NOMO-1 (cell line): ENCODE measurements at regions not wholly inside any gene's neighbourhood (a gene's known extent, or its start where the extent isn't known, plus 50 kb on each side); places are given as distances from the start of the nearest gene placed in this dataset.
"Not testable (repeated sequence)": the region's sequence is repeated elsewhere in the genome, so short reads cannot be mapped to it uniquely, and the experiment has no call there.

Source experiments
- DNase-seq, 2 experiments: peaks; one replicate each; lab custom pipeline; 2025; ENCODE audit not compliant: unreplicated experiment in 2 of 2; lab: John Stamatoyannopoulos, UW

DNA sequence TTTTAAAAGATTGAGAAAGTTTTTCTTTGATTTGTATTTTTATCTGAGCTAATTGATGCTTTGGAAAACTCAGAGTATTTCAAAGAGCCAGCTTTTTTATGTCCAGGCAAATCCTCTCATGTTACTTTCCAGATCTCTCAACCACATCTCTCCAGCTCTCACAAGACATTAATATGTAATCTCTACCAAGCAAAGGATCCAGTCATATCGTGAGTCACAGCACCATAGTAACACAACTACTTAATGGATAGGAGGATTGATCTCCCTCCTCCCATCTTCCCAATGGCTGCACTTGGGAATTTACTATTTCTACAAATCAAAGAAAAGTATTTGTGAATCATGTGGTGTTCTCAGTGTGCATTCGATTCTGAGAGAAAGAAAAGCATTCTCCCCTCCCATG, 63.3 kb downstream of the POU4F1 start:
- DNase-seq, result no peak

DNA sequence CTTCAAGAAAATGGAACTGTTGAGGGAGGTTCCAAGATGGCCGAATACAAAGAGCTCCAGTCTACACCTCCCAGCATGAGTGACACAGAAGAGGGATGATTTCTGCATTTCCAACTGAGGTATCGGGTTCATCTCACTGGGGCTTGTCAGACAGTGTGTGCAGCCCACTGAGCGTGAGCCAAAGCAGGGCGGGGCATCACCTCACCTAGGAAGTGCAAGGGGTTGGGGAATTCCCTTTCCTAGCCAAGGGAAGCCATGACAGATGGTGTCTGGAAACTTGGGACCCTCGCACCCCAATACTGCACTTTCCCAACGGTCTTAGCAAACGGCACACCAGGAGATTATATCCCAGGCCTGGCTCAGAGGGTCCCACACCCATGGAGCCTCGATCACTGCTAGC, 77.3 kb downstream of the POU4F1 start:
- DNase-seq, result not testable (repeated sequence)

DNA sequence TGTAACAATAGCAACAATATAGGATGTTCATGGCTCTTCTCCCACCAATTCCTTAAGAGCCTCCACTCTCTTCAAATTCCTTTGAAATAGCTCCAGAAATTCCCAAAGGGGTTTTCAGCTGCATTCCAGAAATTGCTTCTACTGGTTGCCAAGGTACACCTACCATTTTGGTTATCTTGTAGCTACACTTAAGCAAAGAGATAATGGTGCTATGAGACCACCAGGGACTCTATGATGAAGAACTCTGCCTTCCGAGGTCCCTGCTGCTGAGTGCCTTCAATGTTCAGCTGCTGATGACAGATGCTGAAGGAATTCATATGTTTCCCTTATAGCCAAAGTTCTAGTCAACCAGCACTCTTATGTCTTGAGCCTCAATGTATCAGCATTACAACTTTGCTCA, 78.4 kb downstream of the POU4F1 start:
- no peak for DNase-seq

DNA sequence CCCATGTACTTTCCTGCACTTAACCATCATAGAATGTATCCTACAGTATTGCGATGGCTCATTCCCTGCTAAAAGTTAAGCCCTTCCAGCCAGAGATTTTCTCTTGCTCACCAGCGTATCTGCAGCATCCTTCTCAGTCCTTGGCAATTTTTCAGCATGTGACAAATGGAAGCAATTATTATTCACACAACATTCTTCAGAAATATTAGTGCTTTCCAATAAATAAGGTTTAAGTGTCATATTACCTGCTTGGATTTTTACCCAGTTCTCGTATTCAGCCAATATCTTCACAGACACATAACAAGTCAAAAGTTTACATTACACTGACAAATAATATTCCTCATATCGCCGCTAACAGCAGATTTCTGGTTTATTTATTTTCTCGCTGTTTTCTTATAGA, 82.3 kb downstream of the POU4F1 start:
- DNase-seq, result no peak

DNA sequence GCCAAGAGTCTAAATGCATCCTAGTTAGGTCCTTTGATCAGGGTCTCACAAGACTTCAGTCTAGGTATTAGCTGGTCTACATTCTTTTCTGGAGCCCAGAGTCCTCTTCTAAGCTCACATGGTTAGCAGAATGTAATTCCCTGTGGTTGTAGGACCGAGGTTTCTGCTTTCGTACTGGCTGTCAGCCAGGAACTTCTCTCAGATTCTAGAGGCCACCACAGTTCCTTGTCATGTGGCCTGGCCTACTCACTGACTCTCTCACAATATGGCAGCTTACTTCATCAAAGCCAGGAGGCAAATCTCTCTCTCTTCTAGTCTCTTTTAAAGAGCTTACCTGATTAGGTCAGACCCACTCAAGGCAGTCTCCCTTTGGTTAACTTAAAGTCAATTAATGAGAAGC, 82.9 kb downstream of the POU4F1 start:
- no peak for DNase-seq

DNA sequence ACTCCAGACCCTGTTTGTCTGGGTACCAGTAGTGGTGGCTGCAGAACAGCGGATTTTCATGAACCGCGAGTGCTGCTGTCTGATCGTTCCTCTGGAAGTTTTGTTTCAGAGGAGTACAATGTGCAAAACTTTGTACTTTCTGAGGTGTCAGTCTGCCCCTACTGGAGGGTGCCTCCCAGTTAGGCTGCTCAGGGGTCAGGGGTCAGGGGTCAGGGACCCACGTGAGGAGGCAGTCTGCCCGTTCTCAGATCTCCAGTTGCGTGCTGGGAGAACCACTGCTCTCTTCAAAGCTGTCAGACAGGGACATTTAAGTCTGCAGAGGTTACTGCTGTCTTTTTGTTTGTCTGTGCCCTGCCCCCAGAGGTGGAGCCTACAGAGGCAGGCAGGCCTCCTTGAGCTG, 84.9 kb downstream of the POU4F1 start:
- not testable (repeated sequence) for DNase-seq

DNA sequence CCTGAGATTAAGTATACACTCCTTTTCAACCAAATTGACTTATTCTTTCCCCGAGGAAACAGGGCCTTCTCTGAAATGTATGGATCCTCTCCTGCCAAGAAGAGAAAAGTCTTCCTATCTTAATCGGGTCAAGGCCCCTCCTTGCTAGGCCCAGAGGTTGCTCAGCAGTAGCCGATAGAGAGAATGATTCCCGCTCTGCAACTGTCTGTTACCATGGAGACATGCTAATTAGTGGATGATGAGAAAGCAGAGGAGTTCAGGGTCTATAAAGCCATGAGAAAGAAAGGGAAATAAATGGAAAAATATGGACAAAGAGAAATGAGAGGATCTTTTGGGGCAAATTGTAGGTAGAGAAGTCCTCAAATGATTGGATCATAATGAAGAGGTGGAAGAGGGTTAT, 103.5 kb downstream of the POU4F1 start:
- DNase-seq, result no peak

DNA sequence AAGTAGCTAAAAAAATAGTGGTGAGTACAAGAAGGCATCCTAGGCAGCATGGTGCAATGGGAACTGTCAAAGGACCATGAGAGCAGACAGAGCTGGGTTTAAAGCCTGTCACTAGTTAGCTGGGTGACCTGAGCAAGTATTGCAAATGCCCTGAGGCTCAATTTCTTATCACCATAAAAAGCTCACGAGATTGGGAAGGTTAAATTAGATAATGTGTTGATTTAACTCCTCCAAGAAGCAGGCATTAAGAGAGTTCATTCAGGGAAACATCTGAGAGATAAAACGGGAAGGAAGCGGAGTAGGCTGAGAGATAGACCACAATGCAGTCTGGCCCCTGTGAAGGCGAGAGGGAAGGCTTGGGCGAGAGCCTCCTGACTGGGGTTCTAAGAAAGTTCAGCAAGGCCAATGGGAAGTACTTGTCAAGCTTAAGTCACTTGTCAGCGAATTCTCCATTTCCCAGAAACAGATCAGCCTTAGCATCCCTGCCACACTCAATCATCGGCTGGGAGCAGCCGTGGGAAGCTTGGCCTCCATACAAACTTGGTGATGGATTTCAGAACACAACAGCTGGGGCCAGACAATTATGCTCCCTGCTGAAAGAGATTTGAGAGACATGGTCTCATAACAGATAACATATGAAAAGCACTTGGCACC, 105.5 kb downstream of the POU4F1 start:
- DNase-seq, result no peak

DNA sequence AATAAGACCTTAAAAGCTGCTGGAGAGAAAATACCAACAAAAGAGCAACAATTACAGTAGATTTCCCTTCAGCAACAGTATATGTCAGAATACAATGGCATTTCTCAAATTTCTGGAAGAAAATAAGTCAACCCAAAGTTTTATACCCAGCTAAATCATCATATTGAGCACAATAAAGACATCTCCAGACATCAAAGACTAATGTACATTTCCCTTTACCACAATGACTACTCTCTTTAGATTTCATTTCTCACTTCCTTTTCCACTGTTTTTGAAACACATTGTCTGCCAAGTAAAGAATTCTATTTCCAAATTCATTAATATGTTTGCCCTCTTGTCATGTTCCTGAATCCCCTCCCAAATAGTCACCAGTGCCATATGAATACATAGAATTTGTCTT, 111.4 kb downstream of the POU4F1 start:
- no peak for DNase-seq

DNA sequence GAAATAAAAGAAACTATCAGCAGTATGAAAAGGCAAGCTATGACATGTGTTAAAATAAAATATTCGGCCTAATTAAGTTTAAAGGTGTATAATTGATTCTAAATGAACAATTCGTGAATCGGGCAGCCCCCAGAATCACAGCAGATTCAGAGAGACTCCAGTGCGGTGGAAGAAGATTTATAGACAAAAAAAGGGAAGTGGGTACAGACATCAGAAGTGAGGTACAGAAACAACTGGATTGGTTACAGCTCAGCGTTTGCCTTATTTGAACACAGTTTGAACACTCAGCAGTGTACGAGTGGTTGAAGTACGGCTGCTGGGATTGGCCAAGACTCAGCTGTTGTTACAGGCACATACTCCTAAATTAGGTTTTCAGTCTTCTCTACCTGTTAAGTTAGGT, 113.1 kb downstream of the POU4F1 start:
- peak in 1 of 2 experiments; percentile 6 for DNase-seq

DNA sequence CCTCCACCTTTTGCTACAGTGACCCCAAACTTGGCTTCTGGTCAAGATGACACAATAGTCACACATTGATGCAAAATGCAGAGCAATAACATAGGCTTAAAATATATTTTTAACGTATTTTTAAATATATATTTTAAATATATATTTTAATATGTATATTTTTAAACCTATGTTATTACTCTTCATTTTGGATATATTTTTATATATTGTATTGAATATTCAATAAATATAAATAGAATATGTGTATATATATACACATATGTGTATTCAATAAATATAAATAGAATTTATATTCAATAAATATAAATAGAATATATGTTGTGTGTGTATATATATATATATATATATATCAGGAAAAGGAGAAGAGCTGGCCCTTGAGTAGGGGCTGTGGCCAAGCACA, 115.6 kb downstream of the POU4F1 start:
- no peak for DNase-seq

DNA sequence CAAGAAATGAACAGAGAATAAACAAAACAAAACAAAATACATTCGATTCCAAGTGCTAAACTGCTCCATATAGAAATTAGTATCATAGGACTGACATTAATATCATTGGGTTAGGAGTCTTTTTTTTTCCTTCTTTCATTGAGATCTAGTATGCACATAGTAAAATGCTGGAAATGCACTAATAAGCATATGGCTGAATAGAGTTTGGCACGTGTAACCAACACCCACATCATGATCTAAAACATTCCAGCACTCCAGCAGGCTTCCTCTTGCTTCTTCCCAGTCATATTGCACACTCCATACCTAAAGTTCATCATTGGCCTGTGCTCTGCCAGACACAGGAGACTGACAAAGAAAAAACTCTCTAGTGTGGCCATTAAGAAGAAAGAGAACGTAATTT, 117.5 kb downstream of the POU4F1 start:
- DNase-seq, result no peak

DNA sequence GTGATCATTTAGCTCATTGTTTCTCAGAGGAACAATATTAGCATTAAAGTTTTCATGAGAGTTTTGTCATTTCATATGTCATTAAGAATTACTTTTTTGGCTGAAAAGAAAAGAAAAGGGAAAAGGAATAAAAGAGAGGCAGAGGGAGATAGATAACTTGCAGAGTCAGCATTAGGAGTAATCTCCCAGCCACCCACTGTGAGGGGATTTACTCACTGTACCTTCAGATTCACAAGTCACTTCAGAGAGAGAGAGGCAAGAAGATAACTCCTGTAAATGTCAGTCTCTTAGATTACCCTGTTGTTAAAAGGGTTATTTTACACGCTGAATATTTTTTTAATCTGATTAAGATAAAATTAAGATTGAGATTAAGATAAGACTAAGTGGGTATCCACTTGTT, 125.2 kb downstream of the POU4F1 start:
- DNase-seq, result no peak

DNA sequence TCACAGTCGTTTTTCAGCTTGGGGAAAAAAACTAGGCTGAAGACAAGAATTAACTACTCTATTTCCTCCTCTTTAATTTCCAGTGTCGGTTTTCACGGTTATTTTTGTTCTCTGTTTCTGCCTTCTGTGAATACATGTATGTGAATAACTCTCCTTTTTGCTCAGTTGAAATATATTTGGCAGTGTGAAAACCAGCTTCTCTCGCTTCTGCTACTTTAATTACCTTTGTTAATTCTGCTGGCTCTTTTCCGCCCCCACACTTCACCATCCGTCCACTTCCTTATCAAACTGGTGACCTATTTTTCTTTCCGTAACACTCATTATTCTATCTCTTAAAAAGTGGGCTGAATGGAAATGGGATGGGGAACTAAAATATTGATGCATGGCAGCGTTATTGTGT, 126.4 kb downstream of the POU4F1 start:
- no peak for DNase-seq

DNA sequence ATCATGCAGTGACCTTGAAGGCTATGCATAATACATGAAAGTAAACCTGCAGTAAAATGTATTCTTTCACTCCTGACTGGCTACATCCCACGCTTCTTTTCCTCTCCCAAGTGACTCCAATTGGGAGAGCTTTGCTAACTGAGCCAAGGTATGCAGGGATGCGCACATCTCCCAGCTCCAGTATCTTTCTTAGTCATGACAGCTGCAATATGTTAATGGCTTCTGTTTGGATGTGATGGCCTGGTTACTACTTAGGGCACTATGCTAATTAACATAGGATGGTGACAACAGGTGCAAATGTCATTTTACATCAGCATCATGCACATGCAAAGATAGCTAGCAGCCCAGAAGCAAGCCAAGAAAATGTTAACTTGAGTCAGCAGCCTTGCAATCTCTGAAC, 134.7 kb downstream of the POU4F1 start:
- no peak for DNase-seq

DNA sequence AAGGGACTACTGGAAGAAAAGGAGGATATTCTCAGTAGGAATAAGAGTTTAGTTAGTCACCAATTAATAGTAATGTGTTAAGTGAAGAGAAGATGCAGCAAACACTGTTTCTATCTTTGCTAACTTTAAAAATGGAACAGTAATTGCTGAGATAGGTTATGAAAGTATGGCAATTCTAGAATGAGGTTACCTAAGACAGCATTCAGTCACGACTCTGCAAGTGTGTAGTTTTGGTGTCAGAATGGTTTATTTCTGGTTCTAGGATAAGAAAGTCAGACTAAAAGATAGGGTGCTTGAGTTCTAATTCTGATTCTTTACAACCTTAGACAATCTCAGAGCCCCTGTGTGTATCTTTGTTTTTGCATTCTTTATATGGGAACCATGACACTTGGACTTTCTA, 138.1 kb downstream of the POU4F1 start:
- no peak for DNase-seq

DNA sequence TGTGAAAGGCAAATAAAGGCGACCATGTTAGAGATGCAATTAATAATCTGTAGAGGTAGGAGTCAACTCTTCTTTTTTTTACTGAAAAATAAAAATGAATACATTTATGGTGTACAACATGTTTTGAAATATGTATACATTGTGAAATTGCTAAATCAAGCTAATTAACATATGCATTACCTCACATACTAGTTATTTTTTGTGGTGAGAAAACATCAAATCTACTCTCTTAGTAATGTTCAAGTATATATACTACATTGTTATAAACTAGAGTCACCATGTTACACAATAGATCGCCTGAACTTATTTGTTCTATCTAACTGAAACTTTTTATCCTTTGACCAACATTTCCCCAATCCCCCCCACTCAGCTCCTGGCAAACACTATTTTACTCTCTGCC, 143.2 kb downstream of the POU4F1 start:
- DNase-seq, result no peak

DNA sequence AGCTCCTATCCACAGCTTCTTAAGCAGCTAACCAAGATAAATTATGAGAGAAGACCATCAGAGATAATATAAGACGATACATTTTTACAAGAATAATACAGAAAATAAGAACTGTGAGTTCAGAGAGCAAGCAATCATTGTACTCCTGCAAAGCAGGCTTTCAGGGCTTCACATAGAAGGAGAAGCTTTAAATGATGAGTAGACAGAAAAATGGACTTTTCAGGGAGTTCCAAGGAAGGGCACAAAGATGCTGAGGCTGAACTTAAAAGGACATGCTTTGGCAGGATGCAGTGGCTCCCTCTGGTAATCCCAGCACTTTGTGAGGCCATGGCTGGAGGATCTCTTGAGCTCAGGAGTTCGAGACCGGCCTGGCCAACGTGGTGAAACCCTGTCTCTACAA, 159.5 kb downstream of the POU4F1 start:
- DNase-seq, result no peak

DNA sequence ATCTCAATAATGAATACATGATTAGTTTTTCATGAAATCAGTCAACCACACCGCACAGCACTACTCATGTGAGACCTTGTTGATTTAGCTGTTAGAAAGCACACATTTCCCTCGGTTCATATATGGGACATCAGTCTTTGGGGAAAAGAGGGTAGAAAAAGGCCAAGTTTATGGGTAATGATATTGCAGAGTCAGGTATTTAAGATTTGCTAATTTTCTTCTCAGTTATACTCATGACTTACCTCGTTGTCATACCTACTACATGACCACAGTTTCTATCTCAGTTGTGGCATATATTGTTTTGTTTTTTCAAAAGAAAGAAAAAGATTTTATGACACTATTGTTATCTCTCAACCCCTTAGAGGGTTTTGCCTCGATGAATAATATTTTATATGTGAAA, 165.6 kb downstream of the POU4F1 start:
- no peak for DNase-seq

DNA sequence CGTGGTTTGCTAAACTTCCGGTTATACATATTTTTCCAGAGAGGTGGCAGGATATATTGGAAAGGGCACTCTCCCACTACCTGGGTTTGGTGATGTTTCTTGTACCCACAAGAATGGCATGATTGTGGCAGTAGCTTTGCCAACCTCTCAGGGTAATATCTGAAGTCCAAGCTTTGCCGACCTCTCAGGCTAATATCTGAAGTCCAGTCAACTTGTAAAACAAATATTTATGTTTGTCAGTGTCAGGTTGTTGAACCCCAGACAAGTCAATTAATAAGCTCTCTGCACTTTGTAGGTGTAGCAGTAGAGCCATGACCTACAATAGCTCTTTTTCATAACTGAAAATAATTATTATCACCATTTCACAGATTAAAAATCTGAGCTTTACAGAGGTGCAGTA, 167.0 kb downstream of the POU4F1 start:
- DNase-seq, result no peak

DNA sequence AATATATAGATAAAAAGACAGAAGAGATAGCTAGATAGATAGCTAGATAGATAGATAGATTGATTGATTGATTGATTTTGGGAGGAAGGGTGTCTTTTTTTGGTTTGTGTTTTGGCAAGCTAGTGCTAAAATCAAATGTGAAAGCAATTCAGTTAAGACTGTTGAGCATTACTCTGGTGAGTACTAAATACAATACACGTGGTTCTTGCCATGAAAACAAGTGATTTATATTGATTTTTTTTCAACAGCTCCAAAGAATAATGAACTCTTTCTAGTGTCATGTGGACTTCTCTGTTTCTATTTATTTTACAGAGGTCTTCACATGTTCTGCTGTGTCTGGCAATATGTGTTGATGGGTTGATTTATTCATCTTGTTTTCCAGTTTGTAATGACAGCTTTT, 172.0 kb downstream of the POU4F1 start:
- DNase-seq, result no peak

DNA sequence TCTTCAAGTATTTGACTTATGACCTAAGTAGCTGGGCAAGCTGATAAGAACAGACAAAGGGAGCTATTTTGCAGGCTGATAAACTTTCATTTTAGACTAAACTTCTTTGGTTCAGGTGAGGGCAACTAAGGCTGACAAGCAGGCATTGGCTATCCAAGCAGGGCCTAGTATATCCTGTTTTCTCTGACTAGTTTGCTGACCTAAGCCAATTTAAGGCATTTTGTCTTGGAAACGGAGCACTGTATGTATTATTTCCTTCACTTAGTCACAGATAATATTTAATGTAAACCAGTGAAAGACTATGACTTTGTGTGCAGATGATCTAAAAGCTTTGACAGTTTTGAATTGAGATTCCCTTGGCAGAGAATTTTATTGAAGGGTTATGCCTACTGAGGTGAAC, 172.5 kb downstream of the POU4F1 start:
- no peak for DNase-seq

DNA sequence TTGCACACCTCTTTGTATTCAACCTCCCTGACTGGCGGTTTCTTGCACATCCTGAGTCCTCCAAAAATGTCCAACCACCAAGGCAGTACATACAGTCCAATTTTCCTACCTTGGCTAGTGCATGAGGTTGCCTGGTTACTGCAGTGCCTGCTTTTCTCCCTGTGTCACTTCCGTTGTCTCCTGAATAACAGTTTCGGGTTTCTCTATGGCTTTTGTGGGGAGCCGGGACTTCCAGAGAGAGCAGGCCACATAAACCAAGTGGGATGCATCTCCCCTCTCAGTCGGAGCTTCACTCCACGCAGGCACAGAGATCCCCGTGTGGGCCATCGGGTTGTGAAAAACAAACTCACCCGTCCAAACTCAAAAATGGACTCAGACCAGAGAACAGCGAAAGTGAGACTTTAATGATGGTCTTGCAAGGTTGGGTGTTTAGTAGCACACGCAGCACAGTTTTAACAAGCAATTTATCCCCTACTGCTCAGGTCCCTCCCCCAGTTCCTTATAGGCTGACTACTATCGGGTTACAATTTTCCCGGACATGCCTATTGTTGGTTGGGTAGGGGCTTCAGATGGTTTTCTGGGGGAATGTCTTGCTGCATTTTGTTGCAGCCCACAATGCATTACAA, 173.1 kb downstream of the POU4F1 start:
- no peak for DNase-seq
